Superior temporal gyrus (tissue), 1 donor: ENCODE measurements at regions not wholly inside any gene's neighbourhood (a gene's known extent, or its start where the extent isn't known, plus 50 kb on each side); places are given as distances from the start of the nearest gene placed in this dataset.
"Not testable (repeated sequence)": the region's sequence is repeated elsewhere in the genome, so short reads cannot be mapped to it uniquely, and the experiment has no call there.

Source experiments
- DNase-seq: peaks from one replicate; pipeline ENCODE4 v3.0.0-alpha.2; 2016; ENCODE audit errors: extremely low spot score

DNA sequence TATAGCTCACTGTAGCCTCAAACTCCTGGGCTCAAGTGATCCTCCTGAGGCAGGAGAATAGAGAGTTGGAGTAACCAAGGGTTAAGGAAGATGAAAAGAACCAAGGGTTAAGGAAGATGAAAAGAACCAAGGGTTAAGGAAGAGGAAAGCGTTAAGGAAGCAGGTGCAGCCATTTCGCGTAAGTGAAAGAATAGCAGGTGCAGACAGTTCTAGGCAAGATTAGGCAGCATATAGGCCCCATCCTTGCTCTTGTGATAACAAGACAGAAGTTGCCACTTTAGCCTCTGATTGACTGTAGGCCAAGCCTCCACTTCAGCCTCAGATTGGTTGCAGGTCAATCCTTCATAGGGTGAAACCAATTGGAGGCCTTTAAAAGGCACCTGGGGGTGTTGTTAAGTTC, 677.4 kb downstream of the PDCD6IP start:
- no peak for DNase-seq

DNA sequence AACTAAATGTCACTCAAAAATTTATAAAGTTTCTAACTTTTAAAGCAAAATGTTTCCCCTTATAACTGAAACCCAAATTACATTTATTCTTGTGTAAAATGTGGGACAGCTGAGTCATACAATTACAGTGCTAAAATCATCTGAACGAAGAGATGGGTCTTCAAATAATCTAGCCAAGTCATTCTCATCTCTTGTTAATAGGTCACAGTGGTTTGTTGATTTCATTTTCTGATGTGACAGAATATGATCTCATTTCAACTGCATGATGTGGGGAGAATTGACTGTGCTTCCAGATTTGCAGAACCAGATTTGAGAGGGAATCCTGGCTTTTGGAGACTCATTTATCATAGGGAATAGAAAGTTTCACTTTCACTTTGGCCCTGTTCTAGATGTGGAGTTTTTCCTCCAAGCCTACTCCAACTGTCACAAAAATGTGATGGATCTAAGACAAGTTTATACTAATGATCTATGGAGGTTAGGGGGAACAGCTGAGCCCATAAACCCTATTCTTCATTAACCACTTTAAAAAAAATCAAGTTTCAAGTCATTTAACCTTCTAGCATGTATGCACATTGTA, 685.0 kb downstream of the PDCD6IP start:
- DNase-seq, result peak; percentile 18

DNA sequence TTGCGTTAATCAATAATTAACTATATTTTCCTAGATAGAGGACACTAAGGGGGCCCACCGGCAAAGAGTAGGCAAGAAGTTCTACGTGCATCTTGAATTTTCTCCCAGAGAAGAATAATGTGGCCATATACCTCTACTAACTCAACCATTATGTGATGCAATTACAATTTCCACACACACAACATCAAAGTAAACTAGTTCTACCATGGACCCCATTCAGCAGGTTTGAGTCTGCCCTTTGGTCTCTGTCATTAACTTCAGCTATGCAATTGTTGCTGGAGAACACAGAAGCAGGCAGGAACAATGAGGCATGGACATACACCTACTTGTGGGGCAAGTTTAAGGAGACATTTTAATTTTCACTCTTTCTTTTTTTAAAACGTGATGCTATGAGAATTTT, 705.9 kb downstream of the PDCD6IP start:
- no peak for DNase-seq

DNA sequence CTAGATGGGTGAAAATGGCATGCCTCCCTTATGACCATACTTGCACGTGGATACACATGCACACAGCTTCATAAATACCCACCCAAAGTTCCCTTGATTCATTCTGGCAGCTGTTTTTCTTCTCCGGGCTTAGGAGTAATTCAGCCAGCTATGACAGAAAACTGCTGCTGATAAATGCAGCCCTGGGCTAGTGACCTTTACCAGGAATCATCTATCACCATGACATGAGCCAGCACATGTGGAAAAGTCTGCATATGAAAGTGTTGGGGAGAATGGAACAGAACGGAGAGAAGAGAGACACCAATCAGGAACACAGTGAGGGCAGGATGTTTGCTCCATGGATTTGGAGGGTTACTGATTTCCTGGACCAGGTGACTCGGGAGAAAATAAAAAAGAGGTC, 706.3 kb downstream of the PDCD6IP start:
- no peak for DNase-seq

DNA sequence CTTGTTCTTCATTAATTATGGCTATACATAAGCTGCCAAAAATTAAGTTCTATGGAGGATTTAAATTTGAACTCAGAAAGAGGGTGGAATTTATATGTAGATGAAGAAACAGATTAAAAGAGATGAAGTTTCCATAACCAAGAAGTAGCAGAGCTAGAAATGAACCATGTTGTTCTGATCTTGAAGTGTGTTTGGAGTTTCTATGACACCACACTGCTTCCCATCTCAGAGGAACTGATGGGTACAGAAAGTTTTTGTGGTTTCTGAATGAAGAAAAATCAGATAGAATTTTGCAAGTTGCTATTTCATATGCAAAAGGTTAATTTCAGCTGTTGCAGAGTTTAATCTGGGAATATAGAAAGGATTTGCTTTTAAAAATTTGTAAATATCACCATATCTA, 710.3 kb downstream of the PDCD6IP start:
- DNase-seq, result no peak

- no peak for DNase-seq
These were observed 713.5 kb downstream of the PDCD6IP start for GRCh38 chr3:34511891-34512290.

- DNase-seq, result not testable (repeated sequence)
These were observed 720.6 kb downstream of the PDCD6IP start for GRCh38 chr3:34519008-34519407.

- no peak for DNase-seq
These were observed 732.7 kb downstream of the PDCD6IP start for GRCh38 chr3:34531156-34531555.

DNA sequence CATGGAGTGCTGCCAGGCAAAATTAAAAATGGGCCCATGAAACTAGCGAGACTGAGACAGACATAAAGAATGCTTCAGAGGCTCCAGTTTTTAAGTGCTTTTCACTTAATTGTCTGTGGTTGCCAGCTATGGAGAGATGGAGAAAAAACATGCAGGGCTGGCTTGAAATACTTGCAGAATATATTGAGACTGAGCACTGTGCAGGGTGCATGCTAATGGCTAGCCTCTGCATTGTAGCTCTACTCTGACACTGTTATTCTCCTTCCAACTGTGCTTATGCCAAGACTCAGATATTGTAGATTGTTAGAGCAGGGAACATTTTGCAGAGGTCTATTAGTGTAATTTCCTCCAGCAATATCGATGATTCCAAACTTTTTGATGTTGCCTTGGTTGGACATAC, 735.0 kb downstream of the PDCD6IP start:
- DNase-seq, result peak; percentile 29

GRCh38 chr3:34534013-34534412, 735.6 kb downstream of the PDCD6IP start:
- DNase-seq, result peak; percentile 38

GRCh38 chr3:34544136-34544535, 745.7 kb downstream of the PDCD6IP start:
- no peak for DNase-seq

GRCh38 chr3:34547297-34547920, 749.0 kb downstream of the PDCD6IP start:
- no peak for DNase-seq

- DNase-seq, result no peak
These were observed 768.8 kb downstream of the PDCD6IP start for GRCh38 chr3:34567266-34567665.

GRCh38 chr3:34568766-34569165, 770.3 kb downstream of the PDCD6IP start:
- no peak for DNase-seq

- no peak for DNase-seq
These were observed 771.0 kb downstream of the PDCD6IP start for GRCh38 chr3:34569437-34569836.

DNA sequence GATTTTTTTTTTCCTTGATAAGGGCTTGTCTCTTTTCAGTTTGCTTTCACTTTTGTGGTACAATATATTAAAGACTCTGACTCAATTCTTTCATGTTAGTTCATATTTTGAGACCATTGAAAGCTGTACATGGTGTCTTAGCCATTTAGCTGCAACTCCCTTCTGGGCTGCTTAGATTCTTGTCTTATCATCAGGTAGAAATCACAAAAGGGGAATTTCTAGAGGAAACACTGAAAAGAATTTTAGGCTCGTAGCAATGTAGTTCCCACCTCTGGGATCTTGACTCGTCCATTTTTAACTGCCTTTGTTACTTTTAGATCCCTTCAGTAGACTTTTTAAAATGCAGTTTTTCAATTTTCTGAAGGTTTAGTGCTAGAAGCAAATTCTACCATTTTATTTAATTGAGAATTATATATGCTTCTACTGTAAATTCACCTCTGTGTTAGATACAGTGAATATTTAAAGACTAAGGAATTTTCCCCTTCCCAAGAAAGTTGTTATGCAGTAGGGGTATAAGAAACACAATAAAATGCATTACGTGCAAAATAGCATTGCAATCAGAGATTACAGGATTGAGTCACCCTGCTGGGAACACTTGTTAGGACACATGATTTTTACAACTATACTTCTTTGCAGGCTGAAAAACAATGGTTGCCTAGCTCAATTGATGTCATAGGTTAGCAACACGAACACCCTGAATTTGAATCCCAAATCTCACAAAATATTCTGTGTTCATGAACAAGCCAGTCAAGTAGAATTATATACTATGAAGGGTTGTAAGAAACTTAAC, 772.7 kb downstream of the PDCD6IP start:
- no peak for DNase-seq

DNA sequence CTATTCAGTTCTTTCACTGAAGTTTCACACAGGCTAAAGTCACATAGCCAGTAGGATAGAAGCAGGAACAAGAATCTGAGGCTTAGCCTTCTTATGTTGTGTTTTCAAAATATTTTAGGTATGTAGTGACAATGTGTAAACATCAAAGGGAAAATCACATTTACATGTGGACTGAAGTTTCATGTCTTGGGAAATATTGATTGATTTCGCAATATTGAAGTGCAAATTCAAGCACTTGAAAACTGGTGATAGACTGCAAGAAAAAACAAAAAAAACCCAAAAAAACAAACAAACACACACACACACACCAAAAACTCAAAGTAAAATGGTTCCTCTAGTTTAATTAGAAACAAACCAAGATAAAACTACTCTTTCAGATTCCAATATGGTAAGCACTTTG, 773.3 kb downstream of the PDCD6IP start:
- no peak for DNase-seq

- DNase-seq, result no peak
These were observed 777.3 kb downstream of the PDCD6IP start for GRCh38 chr3:34575776-34576175.

DNA sequence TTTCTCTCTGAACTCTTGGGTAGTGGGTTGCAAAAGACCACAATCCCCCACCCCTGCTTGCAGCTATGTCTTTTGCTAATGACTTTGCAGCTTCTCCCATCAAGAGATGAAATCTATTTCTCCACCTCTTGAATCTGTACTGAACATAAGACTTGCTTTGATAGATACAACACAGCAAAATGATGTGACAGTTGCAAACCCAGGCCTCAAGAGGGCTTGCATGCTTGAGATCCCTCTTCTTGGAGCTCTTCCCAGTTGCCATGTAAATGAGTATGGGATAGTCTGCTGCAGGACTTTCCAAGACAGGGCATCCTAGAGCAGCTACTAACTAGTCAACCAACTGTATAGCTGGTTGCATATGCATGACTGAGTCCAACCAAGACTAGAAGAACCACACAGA, 783.6 kb downstream of the PDCD6IP start:
- DNase-seq, result no peak

DNA sequence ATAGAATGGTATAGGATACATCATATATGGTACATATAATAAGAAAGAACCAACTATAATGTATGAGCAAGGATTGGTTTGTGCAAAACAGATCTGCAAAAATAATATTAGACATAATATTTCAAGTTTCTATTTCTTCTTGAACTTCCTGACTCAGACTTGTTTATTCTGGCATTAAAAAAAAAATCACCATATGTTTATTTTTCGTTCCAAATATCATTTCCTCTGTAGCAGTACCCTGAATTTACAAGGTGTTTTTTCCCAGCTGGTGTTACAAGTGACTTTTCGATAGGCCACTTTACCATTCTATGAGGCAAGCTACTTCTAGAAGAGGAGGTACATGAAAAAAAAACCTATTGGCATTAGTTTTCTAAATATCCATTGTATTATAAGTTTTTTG, 785.0 kb downstream of the PDCD6IP start:
- DNase-seq, result no peak

DNA sequence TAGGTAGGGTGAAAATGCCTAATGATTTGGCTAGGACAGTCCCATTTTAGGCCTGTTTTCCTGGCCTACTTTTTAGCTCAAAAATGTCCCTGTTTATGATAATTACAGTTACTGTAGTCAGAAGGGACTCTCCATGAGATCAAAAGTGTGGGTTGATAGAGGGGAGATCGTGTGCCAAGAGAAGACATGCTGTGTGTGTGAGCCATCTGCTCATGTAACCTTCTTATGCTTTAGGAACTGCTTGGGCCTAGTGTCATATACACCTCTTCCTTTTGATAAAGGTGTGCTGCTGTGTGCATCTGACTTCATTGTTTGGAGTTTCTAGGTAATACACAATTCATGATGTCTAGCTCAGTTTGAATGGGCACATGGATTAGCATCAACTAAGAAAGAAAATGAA, 786.5 kb downstream of the PDCD6IP start:
- DNase-seq, result no peak

- no peak for DNase-seq
These were observed 801.2 kb downstream of the PDCD6IP start for GRCh38 chr3:34599595-34599994.

DNA sequence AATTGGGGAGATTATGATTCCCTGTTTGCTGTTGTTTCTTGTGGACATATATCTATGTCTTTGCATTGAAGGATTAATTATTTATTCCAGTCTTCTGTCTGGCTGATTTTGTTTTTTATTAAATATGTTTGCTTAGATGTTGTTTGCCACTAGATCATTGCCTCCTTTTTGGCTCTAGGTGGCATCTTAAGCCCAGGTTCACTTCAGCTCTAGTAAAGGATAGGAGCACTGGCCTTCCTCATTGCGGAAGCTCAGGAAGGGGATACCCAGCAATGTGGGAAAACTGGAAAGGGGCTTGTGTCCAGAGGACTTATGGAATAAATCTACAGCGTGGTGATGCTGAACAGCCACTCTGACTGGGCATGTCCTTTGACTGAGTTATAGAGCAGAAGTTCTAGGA, 821.6 kb downstream of the PDCD6IP start:
- no peak for DNase-seq
